HG03108 (cell line): ENCODE measurements at regions not wholly inside any gene's neighbourhood (a gene's known extent, or its start where the extent isn't known, plus 50 kb on each side); places are given as distances from the start of the nearest gene placed in this dataset.

Experiments used
- ATAC-seq: cut with Tn5 transposase; IDR thresholded peaks from one replicate; pipeline ENCODE4 v1.9.1; 2021; ENCODE audit warnings: moderate library complexity; ENCODE audit not compliant: unreplicated experiment

- no peak for ATAC-seq
Observed at GRCh38 chr3:110375751-110376518, 695.7 kb upstream of the NECTIN3 start.

- no peak for ATAC-seq
Observed at GRCh38 chr3:110378481-110378880, 693.1 kb upstream of the NECTIN3 start.

GRCh38 chr3:110381992-110382391 is 689.6 kb upstream of the NECTIN3 start:
- ATAC-seq = no peak

- ATAC-seq = no peak
Observed at GRCh38 chr3:110383356-110383755, 688.3 kb upstream of the NECTIN3 start.

DNA sequence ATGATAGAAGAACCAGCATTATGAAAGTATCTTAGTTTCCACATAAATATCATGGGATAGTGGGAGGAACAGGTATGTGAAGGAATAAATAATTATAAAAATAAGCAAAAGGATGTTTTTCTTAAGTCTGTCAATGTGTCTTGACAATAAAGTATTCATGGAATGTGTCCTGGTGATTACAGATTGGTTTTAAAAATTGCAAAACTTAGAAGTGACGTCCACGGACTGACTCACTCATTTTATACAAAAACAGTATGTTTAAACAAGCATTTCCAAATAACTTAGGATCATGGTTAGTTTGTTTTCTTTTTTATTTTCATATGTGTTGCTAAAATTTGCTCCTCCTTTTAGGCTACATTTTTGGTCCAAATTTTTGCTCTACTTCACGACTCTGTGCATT is 687.0 kb upstream of the NECTIN3 start:
- no peak for ATAC-seq

- ATAC-seq = no peak
Observed at GRCh38 chr3:110389005-110389404, 682.6 kb upstream of the NECTIN3 start.

GRCh38 chr3:110390372-110390771 is 681.2 kb upstream of the NECTIN3 start:
- no peak for ATAC-seq

DNA sequence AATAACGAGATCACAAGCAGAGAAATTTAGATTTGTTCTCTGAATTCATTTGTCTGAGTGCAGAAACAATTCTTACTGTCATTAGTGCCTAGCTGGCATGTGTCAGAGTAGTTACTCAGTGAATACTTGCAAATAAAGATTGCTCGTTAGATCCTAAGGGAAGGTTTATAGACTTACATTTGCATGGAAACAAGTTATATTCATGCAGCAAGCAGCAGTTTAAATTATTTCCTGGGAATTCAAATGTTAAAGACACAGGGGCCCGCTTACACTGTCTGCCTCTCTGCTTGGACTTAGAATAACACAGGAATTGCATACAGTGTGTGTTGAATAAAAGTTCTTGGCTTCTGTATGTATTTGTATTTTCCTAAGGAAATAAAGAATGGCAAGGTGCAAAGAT is 680.6 kb upstream of the NECTIN3 start:
- no peak for ATAC-seq

DNA sequence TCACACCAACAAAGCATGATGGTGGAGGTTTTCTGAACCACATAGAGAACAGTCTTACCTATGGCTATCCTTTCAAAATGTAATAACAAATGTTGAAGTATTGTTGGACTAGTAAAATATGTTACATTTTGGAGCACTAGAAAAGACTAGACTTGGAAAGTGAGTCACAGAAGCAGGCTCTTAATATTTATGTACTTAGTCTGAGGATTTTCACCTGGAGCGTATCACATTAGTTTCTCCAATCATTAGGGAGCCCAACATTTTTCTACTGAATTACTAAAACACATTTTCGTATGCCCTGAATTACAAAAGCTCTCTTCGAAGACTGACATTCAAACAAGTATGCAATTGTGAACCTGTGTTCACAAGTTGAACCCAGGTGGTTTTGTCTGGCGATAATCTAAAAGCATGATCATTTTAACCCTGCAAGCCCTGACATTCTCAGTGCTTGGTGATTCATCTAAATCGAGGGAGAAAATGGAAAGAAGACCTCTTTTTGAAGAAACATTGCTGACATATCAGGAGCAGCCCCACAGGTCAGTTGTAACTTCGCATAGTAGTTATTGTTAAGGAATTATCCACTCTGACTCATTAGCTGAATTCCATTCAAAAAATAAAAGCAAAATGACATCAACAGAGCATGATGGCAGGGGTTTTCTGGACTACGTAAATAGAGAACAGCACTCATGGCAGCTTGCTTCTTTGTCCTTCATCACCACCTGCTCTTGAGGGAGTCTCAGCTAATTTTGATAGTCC is 679.8 kb upstream of the NECTIN3 start:
- no peak for ATAC-seq

- no peak for ATAC-seq
Observed at GRCh38 chr3:110393941-110394340, 677.7 kb upstream of the NECTIN3 start.

GRCh38 chr3:110397115-110397514 is 674.5 kb upstream of the NECTIN3 start:
- ATAC-seq = no peak

DNA sequence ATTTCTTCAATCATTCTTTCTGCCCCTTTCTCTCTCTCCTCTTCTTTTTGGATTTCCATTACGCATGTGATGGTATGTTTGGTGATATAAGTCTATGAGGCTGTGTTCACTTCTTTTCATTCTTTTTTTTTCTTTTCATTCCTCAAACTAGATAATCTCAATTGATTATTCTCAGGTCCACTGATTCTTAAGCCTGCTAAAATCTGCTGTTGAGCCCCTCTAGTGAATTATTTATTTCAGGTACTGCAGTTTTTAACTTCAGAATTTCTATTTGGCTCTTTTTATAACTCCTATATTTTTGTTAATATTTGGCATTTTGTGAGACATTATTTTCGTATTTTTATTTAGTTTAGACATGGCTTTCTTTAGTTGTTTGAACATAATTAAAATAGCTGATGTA is 671.3 kb upstream of the NECTIN3 start:
- no peak for ATAC-seq

DNA sequence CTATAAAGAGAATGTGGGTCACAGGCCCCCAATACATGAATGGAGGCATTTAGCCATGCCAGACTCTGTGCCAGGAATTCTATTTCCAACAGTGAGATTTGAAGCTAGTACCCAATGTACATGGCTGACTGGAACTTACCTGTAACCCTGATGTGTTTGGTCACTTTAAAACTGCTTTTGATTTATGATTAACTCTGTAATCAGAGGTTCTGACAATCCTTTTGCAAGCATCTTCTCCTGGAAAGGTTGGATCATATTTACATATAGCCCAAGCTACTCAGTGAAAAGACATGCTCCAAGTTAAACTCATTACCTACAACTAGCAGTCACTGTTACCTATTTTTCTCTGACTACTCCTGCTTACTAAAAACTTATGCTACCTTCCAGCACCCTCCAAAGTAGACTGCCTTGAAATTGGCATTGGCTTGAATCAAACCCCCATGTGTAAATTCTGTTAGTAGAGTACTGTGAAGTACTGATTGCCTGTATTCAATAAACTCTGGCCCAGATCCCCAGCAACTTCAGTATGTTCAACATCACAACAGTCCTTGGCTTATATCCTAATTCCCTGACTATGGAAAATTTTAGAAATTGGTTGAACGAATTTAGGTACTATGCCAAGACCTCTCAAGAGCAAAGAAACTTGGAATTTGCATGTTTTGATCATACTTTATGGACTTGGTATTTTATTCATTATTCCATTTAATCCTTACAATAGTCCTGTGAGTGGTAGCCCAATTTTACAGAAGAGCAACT is 665.6 kb upstream of the NECTIN3 start:
- ATAC-seq = no peak

DNA sequence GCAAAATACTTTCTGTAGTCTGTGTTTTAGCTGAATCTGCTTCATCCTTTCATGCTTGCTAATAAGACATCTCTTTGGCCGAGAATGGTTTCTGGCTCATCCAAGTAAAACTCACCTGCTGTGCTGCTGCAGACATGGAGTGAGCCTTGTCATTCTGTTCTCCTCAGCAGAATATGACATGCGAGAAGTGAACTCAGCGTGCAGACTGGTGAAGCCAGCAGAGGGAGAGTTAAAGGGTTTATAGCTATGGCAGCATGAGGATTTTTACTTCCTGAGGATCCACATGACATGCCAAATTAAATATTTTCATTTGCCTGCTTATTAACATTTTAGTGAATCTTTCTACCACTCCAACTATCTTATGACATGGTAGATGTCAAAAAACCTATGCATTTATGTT is 658.4 kb upstream of the NECTIN3 start:
- ATAC-seq = no peak

- ATAC-seq = no peak
Observed at GRCh38 chr3:110413807-110414748, 657.5 kb upstream of the NECTIN3 start.

- no peak for ATAC-seq
Observed at GRCh38 chr3:110414855-110415254, 656.8 kb upstream of the NECTIN3 start.

DNA sequence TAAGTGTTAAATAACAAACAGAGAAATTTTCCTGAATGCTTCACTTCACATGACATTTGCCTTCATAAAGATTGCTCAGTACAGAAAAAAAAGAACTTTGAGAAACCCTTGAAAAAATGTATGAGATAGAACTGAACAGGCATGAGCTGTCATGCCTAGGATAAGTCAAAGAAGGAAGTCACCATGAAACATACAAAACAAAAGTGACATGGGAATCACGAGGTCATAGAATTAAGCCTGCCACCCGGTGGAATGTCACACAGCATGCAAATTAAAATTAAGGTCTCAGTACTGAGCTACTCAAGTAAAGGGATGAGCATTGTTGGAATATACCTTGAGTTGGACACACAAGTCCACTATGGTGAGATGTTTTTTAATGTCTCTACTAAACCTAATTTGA is 652.5 kb upstream of the NECTIN3 start:
- ATAC-seq = no peak

- ATAC-seq = no peak
Observed at GRCh38 chr3:110419601-110420000, 652.0 kb upstream of the NECTIN3 start.

DNA sequence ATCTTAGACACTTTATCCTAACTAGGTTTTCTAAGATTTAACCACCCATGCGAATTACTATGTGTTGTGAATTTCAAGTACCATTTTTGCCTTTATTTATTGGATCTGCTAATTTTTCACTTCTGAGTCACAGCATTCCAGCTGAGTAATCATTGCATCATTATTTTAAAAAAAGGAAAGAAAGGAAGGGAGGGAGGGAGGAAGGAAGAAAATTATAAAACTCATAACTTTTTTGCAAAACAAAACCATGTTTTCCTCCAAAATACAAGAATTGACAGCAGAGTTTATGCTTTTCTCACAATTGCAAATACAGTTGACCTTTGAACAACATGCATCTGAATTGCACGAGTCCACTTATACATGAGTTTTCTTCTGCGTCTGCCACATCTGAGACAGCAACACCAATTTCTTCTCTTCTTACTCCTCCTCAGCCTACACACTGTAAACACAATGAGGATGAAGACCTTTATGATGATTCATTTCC is 651.4 kb upstream of the NECTIN3 start:
- ATAC-seq = no peak

DNA sequence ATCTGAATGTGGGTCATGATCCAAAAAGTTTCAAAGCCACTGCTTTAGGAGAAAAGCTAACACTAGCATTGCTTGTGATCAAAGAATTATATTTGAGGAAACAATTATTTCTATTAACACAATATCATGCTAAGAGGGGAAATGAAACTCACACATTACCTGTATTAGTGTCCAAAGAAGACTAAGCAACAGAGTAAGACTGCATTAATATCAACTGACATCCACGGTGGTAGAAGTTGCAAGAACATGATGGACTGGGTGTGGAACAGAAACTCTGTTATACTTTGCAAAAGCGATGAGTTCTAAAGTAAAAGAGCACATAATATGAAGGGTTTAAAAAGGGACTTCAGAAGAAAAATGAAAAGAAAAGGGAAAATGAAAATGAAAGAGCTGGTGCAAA is 648.3 kb upstream of the NECTIN3 start:
- no peak for ATAC-seq
